NCI-H2227 (cell line): ENCODE measurements at regions not wholly inside any gene's neighbourhood (a gene's known extent, or its start where the extent isn't known, plus 50 kb on each side); places are given as distances from the start of the nearest gene placed in this dataset.

Experiments
- DNase-seq: peaks from one replicate; lab custom pipeline; 2025; ENCODE audit not compliant: unreplicated experiment; lab: John Stamatoyannopoulos, UW

- no peak for DNase-seq
Measured at GRCh38 chr2:12641441-12641840, 75.3 kb upstream of the TRIB2 start.

GRCh38 chr2:12642332-12642731 lies 74.4 kb upstream of the TRIB2 start:
- no peak for DNase-seq

- DNase-seq, result no peak
Measured at GRCh38 chr2:12642859-12643258, 73.9 kb upstream of the TRIB2 start.

GRCh38 chr2:12649602-12650400 lies 66.9 kb upstream of the TRIB2 start:
- no peak for DNase-seq

- DNase-seq, result no peak
Measured at GRCh38 chr2:12651641-12652040, 65.1 kb upstream of the TRIB2 start.

GRCh38 chr2:12652723-12653122 lies 64.0 kb upstream of the TRIB2 start:
- DNase-seq, result no peak

GRCh38 chr2:12657560-12657959 lies 59.2 kb upstream of the TRIB2 start:
- DNase-seq, result no peak

- DNase-seq, result no peak
Measured at GRCh38 chr2:12658310-12658945, 58.3 kb upstream of the TRIB2 start.

GRCh38 chr2:12661489-12661888 lies 55.2 kb upstream of the TRIB2 start:
- DNase-seq, result no peak

GRCh38 chr2:12663306-12664037 lies 53.3 kb upstream of the TRIB2 start:
- no peak for DNase-seq

- DNase-seq, result no peak
Measured at GRCh38 chr2:12665334-12665733, 51.4 kb upstream of the TRIB2 start.

GRCh38 chr2:12666445-12666844 lies 50.3 kb upstream of the TRIB2 start:
- no peak for DNase-seq
